HEK293 (cell line): ENCODE measurements at regions not wholly inside any gene's neighbourhood (a gene's known extent, or its start where the extent isn't known, plus 50 kb on each side); places are given as distances from the start of the nearest gene placed in this dataset.

Source experiments
- CTCF ChIA-PET: fragments of 350-600 bp; formaldehyde crosslinking; extraction: SDS; loops from one replicate; lab custom pipeline; 2021; ENCODE audit warnings: antibody characterized with exemption; lab: Yijun Ruan, JAX
- POLR2A ChIA-PET: fragments of 300-600 bp; formaldehyde crosslinking; extraction: SDS; loops from one replicate; lab custom pipeline; 2020; ENCODE audit warnings: antibody characterized with exemption, inconsistent platforms; lab: Yijun Ruan, JAX
- H3K27ac ChIP-seq: fragments of 200-500 bp; sonication (Bioruptor generic); 2 replicates; pipeline ENCODE4 v1.5.1; 2014; ENCODE audit warnings: low read depth, low read length, control low read depth, inconsistent platforms; ENCODE audit errors: extremely low read depth
- H3K36me3 ChIP-seq, 2 experiments: fragments of 200-500 bp in 1 of 2; sonication (Bioruptor generic) in 1 of 2; 1 replicate in 1 of 2; 2 replicates in 1 of 2; pipeline ENCODE4 v1.5.1; 2014 to 2017; ENCODE audit warnings: inconsistent platforms in 2 of 2, low read length in 2 of 2; ENCODE audit not compliant: control insufficient read depth in 2 of 2, insufficient read depth in 1 of 2
- H3K4me1 ChIP-seq: fragments of 200-500 bp; sonication (Bioruptor generic); 2 replicates; pipeline ENCODE4 v1.5.1; 2014; ENCODE audit warnings: mild to moderate bottlenecking, low read length, inconsistent platforms; ENCODE audit not compliant: control insufficient read depth, insufficient read depth
- H3K4me3 ChIP-seq: 2 replicates; pipeline ENCODE4 v1.5.1; 2011; ENCODE audit warnings: low read depth, mild to moderate bottlenecking, control low read depth, low read length, moderate library complexity
- H3K9me3 ChIP-seq: fragments of 200-500 bp; sonication (Bioruptor generic); 2 replicates; pipeline ENCODE4 v1.5.1; 2014; ENCODE audit warnings: low read depth, low read length, inconsistent platforms; ENCODE audit not compliant: control insufficient read depth, insufficient read depth
- GLI4 ChIP-seq: fragments of 450-650 bp; formaldehyde crosslinking; IDR thresholded peaks from 2 replicates; pipeline ENCODE4 v1.5.1; 2016; ENCODE audit warnings: missing biosample characterization, missing genetic modification characterization
- HOXA7 ChIP-seq: sonication (generic); formaldehyde crosslinking; IDR thresholded peaks from 2 replicates; pipeline ENCODE4 v1.8.1; 2022; ENCODE audit warnings: missing genetic modification reagents, borderline replicate concordance
- SP2 ChIP-seq: fragments of 450-650 bp; formaldehyde crosslinking; IDR thresholded peaks from 2 replicates; pipeline ENCODE4 v1.5.1; 2016; ENCODE audit warnings: missing biosample characterization, missing genetic modification characterization
- SP3 ChIP-seq: fragments of 450-650 bp; formaldehyde crosslinking; IDR thresholded peaks from 2 replicates; pipeline ENCODE4 v1.5.1; 2016; ENCODE audit warnings: missing biosample characterization, missing genetic modification characterization
- SP7 ChIP-seq: fragments of 450-650 bp; formaldehyde crosslinking; IDR thresholded peaks from 2 replicates; pipeline ENCODE4 v1.5.1; 2016; ENCODE audit warnings: missing biosample characterization, missing genetic modification characterization
- TRIM28 ChIP-seq: IDR thresholded peaks from 2 replicates; pipeline ENCODE4 v1.6.1; 2011; ENCODE audit warnings: low read length, control low read depth, borderline replicate concordance
- ZBTB20 ChIP-seq: fragments of 450-650 bp; formaldehyde crosslinking; IDR thresholded peaks from 2 replicates; pipeline ENCODE4 v1.5.1; 2016; ENCODE audit warnings: missing biosample characterization, missing genetic modification characterization
- ZBTB21 ChIP-seq: fragments of 450-650 bp; formaldehyde crosslinking; IDR thresholded peaks from 2 replicates; pipeline ENCODE4 v1.5.1; 2017; ENCODE audit warnings: missing biosample characterization, missing genetic modification characterization
- ZNF114 ChIP-seq: fragments of 450-650 bp; formaldehyde crosslinking; IDR thresholded peaks from 2 replicates; pipeline ENCODE4 v1.5.0; 2017; ENCODE audit warnings: missing biosample characterization, missing genetic modification characterization
- ZNF155 ChIP-seq: fragments of 450-650 bp; formaldehyde crosslinking; IDR thresholded peaks from 2 replicates; pipeline ENCODE4 v1.5.1; 2016; ENCODE audit warnings: missing biosample characterization, missing genetic modification characterization
- ZNF214 ChIP-seq: fragments of 450-650 bp; formaldehyde crosslinking; IDR thresholded peaks from 2 replicates; pipeline ENCODE4 v1.5.1; 2017; ENCODE audit warnings: missing biosample characterization, mild to moderate bottlenecking, missing genetic modification characterization, borderline replicate concordance
- ZNF239 ChIP-seq: fragments of 450-650 bp; formaldehyde crosslinking; IDR thresholded peaks from 2 replicates; pipeline ENCODE4 v1.5.1; 2016; ENCODE audit warnings: missing biosample characterization, missing genetic modification characterization
- ZNF280D ChIP-seq: fragments of 450-650 bp; formaldehyde crosslinking; IDR thresholded peaks from 2 replicates; pipeline ENCODE4 v1.5.1; 2016; ENCODE audit warnings: missing biosample characterization, missing genetic modification characterization
- ZNF350 ChIP-seq: fragments of 450-650 bp; formaldehyde crosslinking; IDR thresholded peaks from 2 replicates; pipeline ENCODE4 v1.5.0; 2017; ENCODE audit warnings: missing biosample characterization, mild to moderate bottlenecking, missing genetic modification characterization
- ZNF354C ChIP-seq: fragments of 450-650 bp; formaldehyde crosslinking; IDR thresholded peaks from 2 replicates; pipeline ENCODE4 v1.5.1; 2016; ENCODE audit warnings: missing biosample characterization, missing genetic modification characterization, low read depth, borderline replicate concordance
- ZNF416 ChIP-seq: fragments of 450-650 bp; formaldehyde crosslinking; IDR thresholded peaks from 2 replicates; pipeline ENCODE4 v1.5.1; 2016; ENCODE audit warnings: missing biosample characterization, missing genetic modification characterization
- ZNF558 ChIP-seq: fragments of 450-650 bp; formaldehyde crosslinking; IDR thresholded peaks from 2 replicates; pipeline ENCODE4 v1.5.1; 2016; ENCODE audit warnings: missing biosample characterization, missing genetic modification characterization
- ZNF571 ChIP-seq: fragments of 450-650 bp; formaldehyde crosslinking; IDR thresholded peaks from 2 replicates; pipeline ENCODE4 v1.5.0; 2017; ENCODE audit warnings: missing biosample characterization, missing genetic modification characterization
- ZNF580 ChIP-seq: fragments of 450-650 bp; formaldehyde crosslinking; IDR thresholded peaks from 2 replicates; pipeline ENCODE4 v1.5.1; 2016; ENCODE audit warnings: missing biosample characterization, missing genetic modification characterization
- ZNF585B ChIP-seq: fragments of 450-650 bp; formaldehyde crosslinking; IDR thresholded peaks from 2 replicates; pipeline ENCODE4 v1.5.1; 2016; ENCODE audit warnings: missing biosample characterization, missing genetic modification characterization
- ZNF677 ChIP-seq: fragments of 450-650 bp; IDR thresholded peaks from 2 replicates; pipeline ENCODE4 v1.5.0; 2018; ENCODE audit warnings: missing biosample characterization, mild to moderate bottlenecking, missing genetic modification characterization, moderate library complexity
- ZNF843 ChIP-seq: fragments of 450-650 bp; formaldehyde crosslinking; IDR thresholded peaks from 2 replicates; pipeline ENCODE4 v1.5.1; 2016; ENCODE audit warnings: missing biosample characterization, missing genetic modification characterization
- TF ChIP-seq, protein P1 (sequence below): fragments of 450-650 bp; formaldehyde crosslinking; IDR thresholded peaks from 2 replicates; pipeline ENCODE4 v1.5.1; 2017; ENCODE audit warnings: missing biosample characterization, missing genetic modification characterization
- TF ChIP-seq, protein P2 (sequence below): fragments of 450-650 bp; formaldehyde crosslinking; IDR thresholded peaks from 2 replicates; pipeline ENCODE4 v1.5.1; 2016; ENCODE audit warnings: missing biosample characterization, missing genetic modification characterization, borderline replicate concordance

- no peaks in the 10 kb centered on the region for H3K36me3 ChIP-seq
- CTCF ChIA-PET = no interaction called here
Measured at GRCh38 chr4:125041372-125041930, 273.3 kb upstream of the FAT4 start.

GRCh38 chr4:125039550-125039949 lies 275.2 kb upstream of the FAT4 start:
- POLR2A ChIA-PET = no interaction called here
- H3K9me3 ChIP-seq = no peaks in the 10 kb centered on the region
- CTCF ChIA-PET = interaction anchor here (0.6 to 0.7 kb wide), 2 partner anchors 27 to 655 kb away, joined by 3 read pairs; no protein-coding TSS in a partner anchor

More at GRCh38 chr4:125041372-125041930, 273.3 kb upstream of the FAT4 start:
- Histone ChIP-seq H3K4me1 (no peaks in the 10 kb centered on the region), H3K27ac (no peak overlapping the region), H3K9me3 (no peaks in the 10 kb centered on the region), H3K4me3 (no peak overlapping the region)
- POLR2A ChIA-PET = no interaction called here
- TF ChIP-seq, protein P1, sequence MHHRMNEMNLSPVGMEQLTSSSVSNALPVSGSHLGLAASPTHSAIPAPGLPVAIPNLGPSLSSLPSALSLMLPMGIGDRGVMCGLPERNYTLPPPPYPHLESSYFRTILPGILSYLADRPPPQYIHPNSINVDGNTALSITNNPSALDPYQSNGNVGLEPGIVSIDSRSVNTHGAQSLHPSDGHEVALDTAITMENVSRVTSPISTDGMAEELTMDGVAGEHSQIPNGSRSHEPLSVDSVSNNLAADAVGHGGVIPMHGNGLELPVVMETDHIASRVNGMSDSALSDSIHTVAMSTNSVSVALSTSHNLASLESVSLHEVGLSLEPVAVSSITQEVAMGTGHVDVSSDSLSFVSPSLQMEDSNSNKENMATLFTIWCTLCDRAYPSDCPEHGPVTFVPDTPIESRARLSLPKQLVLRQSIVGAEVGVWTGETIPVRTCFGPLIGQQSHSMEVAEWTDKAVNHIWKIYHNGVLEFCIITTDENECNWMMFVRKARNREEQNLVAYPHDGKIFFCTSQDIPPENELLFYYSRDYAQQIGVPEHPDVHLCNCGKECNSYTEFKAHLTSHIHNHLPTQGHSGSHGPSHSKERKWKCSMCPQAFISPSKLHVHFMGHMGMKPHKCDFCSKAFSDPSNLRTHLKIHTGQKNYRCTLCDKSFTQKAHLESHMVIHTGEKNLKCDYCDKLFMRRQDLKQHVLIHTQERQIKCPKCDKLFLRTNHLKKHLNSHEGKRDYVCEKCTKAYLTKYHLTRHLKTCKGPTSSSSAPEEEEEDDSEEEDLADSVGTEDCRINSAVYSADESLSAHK (tag by site-specific recombination) = no peak
- TF ChIP-seq ZNF239 (tag by site-specific recombination) (no peak), ZNF843 (tag by site-specific recombination) (no peak), ZNF350 (tag by site-specific recombination) (no peak), ZNF354C (tag by site-specific recombination) (no peak), ZBTB21 (tag by site-specific recombination) (no peak), ZNF558 (tag by site-specific recombination) (no peak), SP2 (tag by site-specific recombination) (no peak), ZNF280D (tag by site-specific recombination) (no peak), ZNF677 (tag by site-specific recombination) (no peak), ZNF571 (tag by site-specific recombination) (no peak), ZBTB20 (tag by site-specific recombination) (no peak), TRIM28 (no peak)

More at GRCh38 chr4:125039550-125039949, 275.2 kb upstream of the FAT4 start:
- Histone ChIP-seq H3K36me3 (no peaks in the 10 kb centered on the region), H3K4me1 (no peaks in the 10 kb centered on the region), H3K27ac (no peak overlapping the region), H3K4me3 (no peak overlapping the region)
- TF ChIP-seq ZNF114 (tag by site-specific recombination) (no peak), GLI4 (tag by site-specific recombination) (no peak), SP3 (tag by site-specific recombination) (no peak), HOXA7 (CRISPR knock-in tag) (no peak), ZNF580 (tag by site-specific recombination) (no peak), ZNF585B (tag by site-specific recombination) (no peak), ZNF155 (tag by site-specific recombination) (no peak), SP7 (tag by site-specific recombination) (no peak), ZNF416 (tag by site-specific recombination) (no peak), ZNF214 (tag by site-specific recombination) (no peak)
- TF ChIP-seq, protein P2, sequence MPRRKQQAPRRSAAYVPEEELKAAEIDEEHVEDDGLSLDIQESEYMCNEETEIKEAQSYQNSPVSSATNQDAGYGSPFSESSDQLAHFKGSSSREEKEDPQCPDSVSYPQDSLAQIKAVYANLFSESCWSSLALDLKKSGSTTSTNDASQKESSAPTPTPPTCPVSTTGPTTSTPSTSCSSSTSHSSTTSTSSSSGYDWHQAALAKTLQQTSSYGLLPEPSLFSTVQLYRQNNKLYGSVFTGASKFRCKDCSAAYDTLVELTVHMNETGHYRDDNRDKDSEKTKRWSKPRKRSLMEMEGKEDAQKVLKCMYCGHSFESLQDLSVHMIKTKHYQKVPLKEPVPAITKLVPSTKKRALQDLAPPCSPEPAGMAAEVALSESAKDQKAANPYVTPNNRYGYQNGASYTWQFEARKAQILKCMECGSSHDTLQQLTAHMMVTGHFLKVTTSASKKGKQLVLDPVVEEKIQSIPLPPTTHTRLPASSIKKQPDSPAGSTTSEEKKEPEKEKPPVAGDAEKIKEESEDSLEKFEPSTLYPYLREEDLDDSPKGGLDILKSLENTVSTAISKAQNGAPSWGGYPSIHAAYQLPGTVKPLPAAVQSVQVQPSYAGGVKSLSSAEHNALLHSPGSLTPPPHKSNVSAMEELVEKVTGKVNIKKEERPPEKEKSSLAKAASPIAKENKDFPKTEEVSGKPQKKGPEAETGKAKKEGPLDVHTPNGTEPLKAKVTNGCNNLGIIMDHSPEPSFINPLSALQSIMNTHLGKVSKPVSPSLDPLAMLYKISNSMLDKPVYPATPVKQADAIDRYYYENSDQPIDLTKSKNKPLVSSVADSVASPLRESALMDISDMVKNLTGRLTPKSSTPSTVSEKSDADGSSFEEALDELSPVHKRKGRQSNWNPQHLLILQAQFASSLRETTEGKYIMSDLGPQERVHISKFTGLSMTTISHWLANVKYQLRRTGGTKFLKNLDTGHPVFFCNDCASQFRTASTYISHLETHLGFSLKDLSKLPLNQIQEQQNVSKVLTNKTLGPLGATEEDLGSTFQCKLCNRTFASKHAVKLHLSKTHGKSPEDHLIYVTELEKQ (tag by site-specific recombination) = no peak
